Stomach (tissue), 8 donors: ENCODE measurements at regions not wholly inside any gene's neighbourhood (a gene's known extent, or its start where the extent isn't known, plus 50 kb on each side); places are given as distances from the start of the nearest gene placed in this dataset.

ENCODE experiments used
- DNase-seq, 2 donors: peaks; one replicate each; pipeline versions ENCODE4 v3.0.0 to v3.0.0-alpha.2; 2013 to 2019
- H3K27ac ChIP-seq, 5 donors: fragments of 200-600 bp in 4 of 5; sonication (generic) in 4 of 5; one replicate each; pipeline ENCODE4 v1.5.1; 2013 to 2019; ENCODE audit warnings: mild to moderate bottlenecking in 1 of 5, moderate library complexity in 1 of 5
- H3K27me3 ChIP-seq, 3 donors: fragments of 200-600 bp; sonication (generic); one replicate each; pipeline ENCODE4 v1.5.1; 2017 to 2019; ENCODE audit warnings: mixed run types in 1 of 3
- H3K36me3 ChIP-seq, 4 donors: fragments of 200-600 bp; sonication (generic); 1 replicate in 3 of 4; 2 replicates in 1 of 4; pipeline ENCODE4 v1.5.1; 2016 to 2019
- H3K4me1 ChIP-seq, 4 donors: fragments of 200-600 bp; sonication (generic); one replicate each; pipeline ENCODE4 v1.5.1; 2016 to 2019
- H3K4me3 ChIP-seq, 4 donors: fragments of 200-600 bp; sonication (generic) in 3 of 4; one replicate each; pipeline ENCODE4 v1.5.1; 2016 to 2019; ENCODE audit warnings: mild to moderate bottlenecking in 1 of 4
- H3K9me3 ChIP-seq, 4 donors: fragments of 200-600 bp; sonication (generic); one replicate each; pipeline ENCODE4 v1.5.1; 2016 to 2019
- EP300 ChIP-seq: sonication (generic); formaldehyde crosslinking; IDR thresholded peaks from one replicate; pipeline ENCODE4 v1.6.1; 2017; ENCODE audit warnings: antibody characterized with exemption
- POLR2A ChIP-seq, 4 donors: fragments of 450-650 bp; IDR thresholded peaks; one replicate each; pipeline ENCODE4 v1.6.1; 2016; ENCODE audit warnings: antibody characterized with exemption in 4 of 4, control low read depth in 2 of 4, mild to moderate bottlenecking in 1 of 4, moderate library complexity in 1 of 4
- POLR2AphosphoS5 ChIP-seq, 3 donors: sonication (generic); formaldehyde crosslinking; IDR thresholded peaks; one replicate each; pipeline ENCODE4 v1.6.1; 2016; ENCODE audit warnings: antibody characterized with exemption in 3 of 3
- WGBS, 5 donors: extraction: QIAGEN DNeasy Blood & Tissue Kit in 3 of 5; methylation state at CpG; one replicate each; pipeline versions ENCODE4 v1.1.5 to v1.1.7; 2013 to 2018; 5-methylcytosine and 5-hydroxymethylcytosine counted together
- intact Hi-C: fragments of 100-400 bp; cut with DNase I; formaldehyde crosslinking; loops from one replicate; pipeline ENCODE4 v1.15.1; 2023; ENCODE audit warnings: low total_unique reads
- TF ChIP-seq, protein P1 (sequence below), 7 experiments: fragments of 450-650 bp in 4 of 7; fragments of 200-600 bp in 3 of 7; sonication (generic) in 3 of 7; IDR thresholded peaks; one replicate each; pipeline ENCODE4 v1.5.1; 2016 to 2019; ENCODE audit warnings: antibody characterized with exemption in 7 of 7, control low read depth in 2 of 7, mild to moderate bottlenecking in 1 of 7
- donor health status: healthy with polysubstance abuse.
- donor health status: Bipolar disorder and iron deficiency.
- donor health status: healthy.

DNA sequence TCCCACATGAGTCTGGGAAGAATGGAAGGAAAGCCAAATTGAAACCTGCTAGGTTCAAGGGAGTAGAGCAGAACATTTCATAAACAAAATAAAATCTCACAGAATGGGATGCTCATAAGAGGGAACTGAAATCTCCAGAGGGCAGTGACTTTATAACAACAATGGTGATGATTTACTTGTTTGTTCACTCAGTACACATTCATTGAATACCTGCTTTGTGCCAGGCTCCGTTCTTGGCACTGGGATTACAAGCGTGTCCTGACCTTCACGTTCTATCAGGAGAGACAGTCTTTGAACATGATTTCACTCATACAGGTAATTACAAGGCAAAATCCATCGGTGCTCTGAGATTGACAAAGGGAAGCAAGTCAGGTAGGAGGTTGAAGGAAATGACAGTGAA is 356.3 kb downstream of the HAPSTR1 start:
- DNase-seq, result no peak
- Histone ChIP-seq H3K4me3 (no peak overlapping the region), H3K27me3 (no peaks in the 10 kb centered on the region), H3K9me3 (peaks cover 0 to 7% (median 3%) of the 10 kb centered on the region in 4 donors), H3K4me1 (peaks cover 0 to 10% (median 0%) of the 10 kb centered on the region in 4 donors), H3K36me3 (no peaks in the 10 kb centered on the region), H3K27ac (no peak overlapping the region)
- WGBS, 5 donors, result 55 to 79% (median 66%) methylated on average over 4 of the region's 4 CpGs
- no peak for TF ChIP-seq POLR2AphosphoS5 (IDR thresholded peaks at IDR 0.05)
- TF ChIP-seq, protein P1, sequence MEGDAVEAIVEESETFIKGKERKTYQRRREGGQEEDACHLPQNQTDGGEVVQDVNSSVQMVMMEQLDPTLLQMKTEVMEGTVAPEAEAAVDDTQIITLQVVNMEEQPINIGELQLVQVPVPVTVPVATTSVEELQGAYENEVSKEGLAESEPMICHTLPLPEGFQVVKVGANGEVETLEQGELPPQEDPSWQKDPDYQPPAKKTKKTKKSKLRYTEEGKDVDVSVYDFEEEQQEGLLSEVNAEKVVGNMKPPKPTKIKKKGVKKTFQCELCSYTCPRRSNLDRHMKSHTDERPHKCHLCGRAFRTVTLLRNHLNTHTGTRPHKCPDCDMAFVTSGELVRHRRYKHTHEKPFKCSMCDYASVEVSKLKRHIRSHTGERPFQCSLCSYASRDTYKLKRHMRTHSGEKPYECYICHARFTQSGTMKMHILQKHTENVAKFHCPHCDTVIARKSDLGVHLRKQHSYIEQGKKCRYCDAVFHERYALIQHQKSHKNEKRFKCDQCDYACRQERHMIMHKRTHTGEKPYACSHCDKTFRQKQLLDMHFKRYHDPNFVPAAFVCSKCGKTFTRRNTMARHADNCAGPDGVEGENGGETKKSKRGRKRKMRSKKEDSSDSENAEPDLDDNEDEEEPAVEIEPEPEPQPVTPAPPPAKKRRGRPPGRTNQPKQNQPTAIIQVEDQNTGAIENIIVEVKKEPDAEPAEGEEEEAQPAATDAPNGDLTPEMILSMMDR (IDR thresholded peaks at IDR 0.05), result no peak
- TF ChIP-seq EP300, result no peak
- intact Hi-C loops, result no loop called here

DNA sequence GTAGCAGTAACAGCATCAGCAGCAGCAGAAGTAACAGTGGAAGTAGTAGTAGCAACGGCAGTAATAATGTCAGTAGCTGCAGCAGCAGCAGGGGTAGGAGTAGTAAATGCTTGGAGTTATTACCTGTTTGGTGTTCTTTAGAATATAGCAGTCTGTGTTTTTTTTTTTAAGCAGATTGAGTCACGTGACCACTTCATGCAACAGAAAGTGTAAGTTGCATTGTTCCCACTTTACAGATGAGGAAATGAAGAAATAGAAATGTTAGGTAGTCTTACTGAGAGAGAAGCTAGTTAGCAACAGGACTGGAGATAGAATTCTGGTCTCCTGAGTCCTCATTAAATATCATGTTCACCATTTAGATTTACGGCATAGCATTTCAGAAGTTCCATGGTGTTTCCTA is 358.2 kb downstream of the HAPSTR1 start:
- Histone ChIP-seq H3K36me3 (no peaks in the 10 kb centered on the region), H3K4me3 (no peak overlapping the region), H3K9me3 (peaks cover 0 to 7% (median 5%) of the 10 kb centered on the region in 4 donors), H3K4me1 (peaks cover 0 to 10% (median 0%) of the 10 kb centered on the region in 4 donors), H3K27ac (no peak overlapping the region), H3K27me3 (no peaks in the 10 kb centered on the region)
- DNase-seq, result no peak
- intact Hi-C loops, result no loop called here
- WGBS, 5 donors, result 87 to 96% (median 91%) methylated on average over 3 of the region's 3 CpGs
- TF ChIP-seq POLR2AphosphoS5 (IDR thresholded peaks at IDR 0.05), result no peak
- TF ChIP-seq, protein P1 (IDR thresholded peaks at IDR 0.05), result no peak
- TF ChIP-seq POLR2A (IDR thresholded peaks at IDR 0.05), result no peak
- TF ChIP-seq EP300, result no peak

DNA sequence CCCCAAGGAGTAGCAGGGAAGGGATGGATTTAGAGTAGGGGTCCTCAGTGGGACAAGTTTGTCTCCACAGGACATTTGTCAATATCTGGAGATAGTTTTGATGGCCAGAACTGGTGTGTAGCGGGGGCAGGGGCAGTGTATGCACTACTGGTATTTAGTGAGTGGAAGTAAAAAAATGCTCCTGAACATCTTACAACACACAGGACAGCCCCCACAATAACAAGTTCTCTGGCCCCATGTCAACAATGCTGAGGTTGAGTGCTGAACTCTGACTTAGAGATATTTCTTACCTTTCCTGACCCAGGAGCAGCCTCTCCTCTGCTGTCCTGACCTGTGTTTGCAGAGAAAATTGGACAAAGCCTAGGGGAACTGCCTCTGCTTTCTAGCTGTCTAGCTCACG is 365.8 kb downstream of the HAPSTR1 start:
- no peak overlapping the region for H3K27ac ChIP-seq
- no peak for DNase-seq
- intact Hi-C loops, result no loop called here
- WGBS, 5 donors, result 59 to 66% (median 60%) methylated on average over 2 of the region's 2 CpGs
- no peak for TF ChIP-seq EP300
- no peak for TF ChIP-seq POLR2A (IDR thresholded peaks at IDR 0.05)
- TF ChIP-seq, protein P1 (IDR thresholded peaks at IDR 0.05), result no peak
- TF ChIP-seq POLR2AphosphoS5 (IDR thresholded peaks at IDR 0.05), result no peak
- H3K27me3 ChIP-seq, result no peaks in the 10 kb centered on the region
- H3K4me3 ChIP-seq, result no peak overlapping the region
- H3K4me1 ChIP-seq, result peaks cover 0 to 3% (median 0%) of the 10 kb centered on the region in 4 donors
- H3K9me3 ChIP-seq, result peaks cover 0 to 10% (median 0%) of the 10 kb centered on the region in 4 donors
- H3K36me3 ChIP-seq, result no peaks in the 10 kb centered on the region

DNA sequence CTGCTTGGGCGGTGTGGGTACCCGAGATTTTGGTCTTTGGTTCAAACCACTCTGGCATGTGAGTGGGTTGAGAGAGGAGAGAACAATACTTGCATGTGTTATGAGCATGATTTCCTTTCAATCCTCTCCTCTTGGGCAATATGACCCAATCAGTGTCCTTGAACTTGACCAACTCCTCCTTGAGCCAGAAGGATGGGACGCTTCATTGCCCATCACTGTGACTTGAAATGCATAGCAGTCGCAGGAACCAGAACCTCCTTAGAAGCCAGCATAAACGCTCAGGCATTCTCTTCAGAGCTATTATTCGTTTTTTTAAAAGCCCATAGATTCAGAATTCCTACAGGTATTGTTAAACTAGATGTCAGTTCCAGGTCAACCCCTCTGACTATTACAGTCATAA is 367.4 kb downstream of the HAPSTR1 start:
- no peak overlapping the region for H3K27ac ChIP-seq
- no peaks in the 10 kb centered on the region for H3K27me3 ChIP-seq
- no peaks in the 10 kb centered on the region for H3K36me3 ChIP-seq
- intact Hi-C loops, result no loop called here
- 72 to 87% (median 79%) methylated on average over 6 of the region's 6 CpGs for WGBS, 5 donors
- peaks cover 0 to 3% (median 0%) of the 10 kb centered on the region in 4 donors for H3K4me1 ChIP-seq
- TF ChIP-seq POLR2AphosphoS5 (IDR thresholded peaks at IDR 0.05) (no peak), POLR2A (IDR thresholded peaks at IDR 0.05) (no peak), EP300 (no peak)
- TF ChIP-seq, protein P1 (IDR thresholded peaks at IDR 0.05), result no peak
- no peak for DNase-seq
- H3K4me3 ChIP-seq, result no peak overlapping the region
- peaks cover 0 to 10% (median 0%) of the 10 kb centered on the region in 4 donors for H3K9me3 ChIP-seq
